ENCODE measurements at regions not wholly inside any gene's neighbourhood (a gene's known extent, or its start where the extent isn't known, plus 50 kb on each side); places are given as distances from the start of the nearest gene placed in this dataset.

GRCh38 chr5:3123763-3124157, 372.3 kb upstream of the IRX2 start:
- no peaks in the 10 kb centered on the region for H3K36me3 ChIP-seq
- no peaks in the 10 kb centered on the region for H3K27me3 ChIP-seq
- WGBS, 2 donors, result 89 to 94% methylated on average over 1 of the region's 1 CpG
- DNase-seq, result no peak
- H3K4me3 ChIP-seq (replicated peaks in 1 of 3), result no peak overlapping the region
- intact Hi-C loops (cut with DNase I), result no loop called here
- no peaks in the 10 kb centered on the region for H3K4me1 ChIP-seq
- H3K9me3 ChIP-seq, result no peaks in the 10 kb centered on the region
- no peak overlapping the region for H3K27ac ChIP-seq
- TF ChIP-seq CTCF (IDR thresholded peaks at IDR 0.05), result no peak
- TF ChIP-seq POLR2A (IDR thresholded peaks at IDR 0.05), result no peak

- no peaks in the 10 kb centered on the region for H3K9me3 ChIP-seq
- H3K27me3 ChIP-seq, result no peaks in the 10 kb centered on the region
- no peak overlapping the region for H3K4me3 ChIP-seq (replicated peaks in 1 of 3)
- no peak for TF ChIP-seq CTCF (IDR thresholded peaks at IDR 0.05)
- no peak for TF ChIP-seq POLR2A (IDR thresholded peaks at IDR 0.05)
- H3K4me1 ChIP-seq, result no peaks in the 10 kb centered on the region
- WGBS, 2 donors, result 32 to 38% methylated on average over 6 of the region's 6 CpGs
- no peak overlapping the region for H3K27ac ChIP-seq
- intact Hi-C loops (cut with DNase I), result no loop called here
- DNase-seq, result no peak
- no peaks in the 10 kb centered on the region for H3K36me3 ChIP-seq
Measured at GRCh38 chr5:3122985-3123762, 371.7 kb upstream of the IRX2 start.

- no peak for TF ChIP-seq CTCF (IDR thresholded peaks at IDR 0.05)
- no peak for TF ChIP-seq POLR2A (IDR thresholded peaks at IDR 0.05)
- no peaks in the 10 kb centered on the region for H3K36me3 ChIP-seq
- intact Hi-C loops (cut with DNase I), result no loop called here
- no peak for DNase-seq
- H3K4me3 ChIP-seq (replicated peaks in 1 of 3), result no peak overlapping the region
- no peaks in the 10 kb centered on the region for H3K9me3 ChIP-seq
- H3K27me3 ChIP-seq, result no peaks in the 10 kb centered on the region
- H3K4me1 ChIP-seq, result no peaks in the 10 kb centered on the region
- no peak overlapping the region for H3K27ac ChIP-seq
- WGBS, 2 donors, result 56 to 61% methylated on average over 3 of the region's 3 CpGs
Measured at GRCh38 chr5:3122216-3122615, 370.7 kb upstream of the IRX2 start.

GRCh38 chr5:3121813-3122212, 370.3 kb upstream of the IRX2 start:
- 20 to 23% methylated on average over 20 to 21 of the region's 21 CpGs for WGBS, 2 donors
- TF ChIP-seq POLR2A (IDR thresholded peaks at IDR 0.05) (no peak), CTCF (IDR thresholded peaks at IDR 0.05) (no peak)
- no peaks in the 10 kb centered on the region for H3K9me3 ChIP-seq
- H3K27ac ChIP-seq, result no peak overlapping the region
- H3K27me3 ChIP-seq, result no peaks in the 10 kb centered on the region
- H3K36me3 ChIP-seq, result no peaks in the 10 kb centered on the region
- no peak overlapping the region for H3K4me3 ChIP-seq (replicated peaks in 1 of 3)
- no peak for DNase-seq
- intact Hi-C loops (cut with DNase I), result no loop called here
- no peaks in the 10 kb centered on the region for H3K4me1 ChIP-seq

GRCh38 chr5:3120028-3120427, 368.6 kb upstream of the IRX2 start:
- no peak for DNase-seq
- Histone ChIP-seq H3K4me3 (replicated peaks in 1 of 3) (no peak overlapping the region), H3K4me1 (no peaks in the 10 kb centered on the region), H3K27ac (no peak overlapping the region), H3K27me3 (no peaks in the 10 kb centered on the region), H3K36me3 (no peaks in the 10 kb centered on the region), H3K9me3 (no peaks in the 10 kb centered on the region)
- TF ChIP-seq CTCF (IDR thresholded peaks at IDR 0.05) (no peak), POLR2A (IDR thresholded peaks at IDR 0.05) (no peak)
- WGBS, 2 donors, result 55 to 61% methylated on average over 9 of the region's 10 CpGs
- intact Hi-C loops (cut with DNase I), result no loop called here

Measured in thyroid gland (tissue), 4 donors.